GM18858 (cell line): ENCODE measurements at regions not wholly inside any gene's neighbourhood (a gene's known extent, or its start where the extent isn't known, plus 50 kb on each side); places are given as distances from the start of the nearest gene placed in this dataset.
"Not testable (repeated sequence)": the region's sequence is repeated elsewhere in the genome, so short reads cannot be mapped to it uniquely, and the experiment has no call there.

ENCODE experiments used
- ATAC-seq: cut with Tn5 transposase; IDR thresholded peaks from one replicate; pipeline ENCODE4 v1.9.1; 2021; ENCODE audit not compliant: unreplicated experiment

- ATAC-seq = no peak
Measured at GRCh38 chr5:103801681-103802080, 239.1 kb upstream of the NUDT12 start.

GRCh38 chr5:103800741-103801495, 238.3 kb upstream of the NUDT12 start:
- no peak for ATAC-seq

DNA sequence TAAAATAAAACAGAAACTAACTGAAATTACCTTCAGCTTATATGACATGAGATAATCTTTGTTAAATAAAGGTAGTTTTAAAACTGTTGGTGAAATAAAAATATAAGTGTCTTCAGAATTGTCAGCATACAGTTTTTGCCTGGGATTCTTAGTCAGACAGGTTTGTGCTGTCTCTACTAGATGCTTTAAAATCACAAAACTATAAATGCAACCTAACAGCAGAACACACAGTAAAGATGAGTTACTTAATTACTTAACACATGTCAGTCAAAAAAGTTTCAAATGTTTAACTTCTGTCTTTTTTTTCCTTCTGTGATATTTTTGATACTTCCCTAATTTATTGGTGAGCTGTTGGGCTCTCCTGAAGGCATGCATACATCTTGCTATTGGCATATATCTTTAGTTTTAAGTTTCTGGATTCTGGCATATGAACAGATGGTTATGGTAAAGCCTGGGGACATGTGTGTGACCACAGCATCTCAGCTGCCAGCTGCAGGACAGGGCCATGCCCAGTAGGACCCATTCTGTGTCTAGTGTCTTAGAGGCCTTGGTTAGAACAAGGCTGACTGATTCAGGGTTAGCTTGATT, 231.1 kb upstream of the NUDT12 start:
- no peak for ATAC-seq

DNA sequence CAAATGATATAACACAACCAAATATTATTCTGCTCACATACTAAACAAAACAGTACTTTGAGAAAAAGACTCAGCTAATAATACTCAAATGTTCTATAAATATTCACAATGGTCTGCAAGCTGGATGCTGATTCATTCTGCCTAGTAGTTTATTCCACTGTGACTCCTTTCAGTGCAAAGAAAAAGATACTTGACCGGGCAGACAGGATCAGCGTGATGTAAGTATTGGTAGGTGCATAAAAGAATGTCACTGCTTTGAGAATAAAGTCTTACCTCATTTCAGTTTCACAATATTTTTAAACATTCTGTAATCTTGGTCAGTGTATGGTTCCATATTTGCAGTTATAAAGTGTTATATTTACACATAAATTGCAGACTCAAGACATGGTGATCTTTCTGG, 223.0 kb upstream of the NUDT12 start:
- no peak for ATAC-seq

DNA sequence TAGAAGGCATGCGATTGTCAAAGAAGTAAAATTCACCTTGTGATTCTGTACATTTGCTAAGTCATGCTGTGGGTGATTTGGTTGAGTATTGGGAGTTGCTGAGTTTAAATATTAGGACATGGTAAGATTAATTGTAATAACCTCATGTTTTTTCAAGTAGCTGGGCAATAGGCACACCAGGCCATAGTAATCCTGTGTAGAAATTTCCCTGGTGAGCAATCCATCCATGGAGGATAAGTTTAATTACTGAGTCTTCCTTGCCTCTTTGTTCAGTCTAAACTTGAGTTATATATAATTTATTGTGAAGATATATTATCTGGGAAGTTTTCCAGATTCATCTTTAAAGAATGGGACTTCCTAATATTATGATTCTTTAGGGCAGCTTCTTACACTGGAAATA, 221.1 kb upstream of the NUDT12 start:
- ATAC-seq = no peak

GRCh38 chr5:103780794-103781193, 218.2 kb upstream of the NUDT12 start:
- no peak for ATAC-seq

- ATAC-seq = no peak
Measured at GRCh38 chr5:103774721-103775120, 212.1 kb upstream of the NUDT12 start.

- ATAC-seq = no peak
Measured at GRCh38 chr5:103772248-103772647, 209.7 kb upstream of the NUDT12 start.

DNA sequence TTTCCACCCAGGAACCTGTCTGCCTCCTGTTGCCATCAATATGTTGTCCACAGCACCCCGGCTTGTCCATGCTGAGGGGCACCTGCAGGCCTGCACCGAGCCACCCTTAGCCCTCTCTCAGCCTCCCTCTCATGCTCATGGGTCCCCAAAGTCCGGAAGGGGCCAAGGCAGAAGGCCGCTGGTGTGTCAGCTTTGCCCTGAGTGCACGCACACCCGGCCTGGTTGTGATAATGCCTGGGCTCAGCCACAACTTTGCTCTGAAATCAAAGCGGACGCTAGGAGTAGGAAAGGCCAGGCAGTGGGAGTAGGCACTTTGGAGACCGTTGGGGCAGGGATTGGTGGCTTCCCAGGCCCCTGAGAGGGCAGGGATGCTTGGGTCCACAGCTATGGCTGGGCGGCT, 201.8 kb upstream of the NUDT12 start:
- no peak for ATAC-seq

GRCh38 chr5:103758996-103759395, 196.4 kb upstream of the NUDT12 start:
- no peak for ATAC-seq

DNA sequence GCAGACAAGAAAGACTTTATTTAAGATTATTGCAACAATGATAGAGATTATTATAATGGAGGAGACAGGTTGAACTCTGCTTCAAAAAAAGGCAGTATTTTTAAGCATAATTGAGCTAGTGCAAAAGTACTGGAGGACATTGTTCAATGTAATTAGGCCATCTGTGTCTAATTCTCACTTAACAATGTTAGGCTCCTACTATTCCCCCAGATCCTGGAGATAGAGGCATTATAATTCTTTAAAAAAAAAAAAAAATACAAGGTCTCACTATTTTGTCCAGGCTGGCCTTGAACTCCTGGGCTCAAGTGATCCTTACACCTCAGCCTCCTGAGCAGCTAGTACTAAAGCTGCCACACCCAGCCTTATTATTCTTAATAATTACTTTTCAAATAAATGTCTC, 193.4 kb upstream of the NUDT12 start:
- no peak for ATAC-seq

DNA sequence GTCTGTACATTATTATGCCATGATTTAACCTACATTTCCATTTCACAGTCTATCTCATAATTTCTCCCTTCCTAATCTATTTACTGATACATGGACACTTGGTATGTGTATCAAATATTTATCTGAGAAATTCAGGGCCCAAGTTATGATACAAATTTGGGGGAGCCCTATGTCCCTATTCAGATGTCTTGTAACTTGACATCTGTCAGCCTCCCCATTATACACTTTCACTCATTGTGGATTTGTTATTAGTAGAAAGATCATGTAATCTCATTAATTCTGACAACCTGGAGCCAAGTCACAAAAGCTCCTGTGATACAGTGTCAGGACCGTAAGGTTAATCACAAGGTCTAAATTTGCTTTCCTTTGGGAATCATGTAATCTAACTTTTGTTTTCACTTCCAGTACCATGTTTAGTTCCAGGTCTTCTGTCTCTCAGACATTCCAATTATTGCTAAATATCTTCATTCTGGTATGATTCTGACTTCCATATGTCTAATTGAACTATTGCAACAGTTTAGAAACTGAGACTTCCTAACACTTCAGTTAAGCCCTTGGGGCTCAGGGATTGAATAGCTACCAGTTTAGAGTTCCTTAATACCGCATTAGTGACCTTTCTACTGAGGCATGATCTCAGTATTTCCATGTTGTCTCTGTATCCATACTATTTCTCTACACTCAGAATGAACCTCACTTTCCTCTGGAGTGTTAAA, 182.9 kb upstream of the NUDT12 start:
- no peak for ATAC-seq

- no peak for ATAC-seq
Measured at GRCh38 chr5:103744159-103744558, 181.6 kb upstream of the NUDT12 start.

DNA sequence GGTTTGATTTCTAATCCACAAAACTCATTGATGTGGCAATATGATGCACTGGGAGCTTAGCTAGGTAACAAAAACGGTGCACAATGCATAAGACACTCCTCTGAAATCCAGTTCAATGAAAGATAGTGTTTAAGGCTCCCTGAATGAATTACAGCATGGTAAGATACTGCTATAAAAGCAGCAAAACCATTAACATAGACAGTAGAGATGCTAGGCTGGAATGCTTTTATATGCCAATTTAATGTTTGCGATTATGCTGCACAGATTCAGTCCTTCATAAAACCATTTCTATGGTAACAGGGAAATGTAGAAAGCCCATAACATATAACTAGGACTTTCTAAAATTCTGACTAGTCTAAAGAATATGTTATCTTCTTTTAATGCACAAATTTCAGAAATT, 180.8 kb upstream of the NUDT12 start:
- no peak for ATAC-seq

- ATAC-seq = no peak
Measured at GRCh38 chr5:103741984-103742383, 179.4 kb upstream of the NUDT12 start.

DNA sequence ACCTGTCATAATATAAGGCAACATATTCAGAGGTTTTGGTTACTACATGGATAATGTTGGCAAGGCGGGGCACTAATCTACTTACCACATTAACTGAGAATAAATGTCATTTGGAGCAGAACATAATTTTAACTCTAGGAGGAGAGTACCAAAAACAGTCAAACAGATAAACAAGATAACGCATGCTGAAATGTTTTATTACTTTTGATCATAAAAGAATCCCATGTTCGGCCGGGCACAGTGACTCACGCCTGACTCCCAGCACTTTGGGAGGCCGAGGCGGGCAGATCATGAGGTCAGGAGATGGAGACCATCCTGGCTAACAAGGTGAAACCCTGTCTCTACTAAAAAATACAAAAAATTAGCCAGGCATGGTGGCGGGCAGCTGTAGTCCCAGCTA, 173.8 kb upstream of the NUDT12 start:
- ATAC-seq = not testable (repeated sequence)

DNA sequence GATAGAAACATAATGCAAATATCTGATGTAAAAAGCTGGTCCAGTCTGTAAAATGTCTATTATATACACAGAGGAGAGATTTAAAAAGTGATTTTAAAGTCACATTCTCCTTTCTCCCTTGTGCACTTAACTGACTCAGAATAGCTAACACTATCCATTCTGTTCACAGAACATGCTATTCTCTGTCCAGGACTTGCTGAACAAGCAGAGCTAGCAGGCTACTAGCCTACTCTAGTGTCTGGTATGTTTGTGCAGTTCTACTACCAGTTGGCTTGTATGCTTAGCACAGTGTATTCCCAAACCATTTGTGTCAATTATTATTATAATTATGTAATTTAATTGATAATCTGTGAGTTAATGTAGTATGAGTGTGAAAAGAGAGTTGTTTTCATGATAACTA, 161.7 kb upstream of the NUDT12 start:
- no peak for ATAC-seq

DNA sequence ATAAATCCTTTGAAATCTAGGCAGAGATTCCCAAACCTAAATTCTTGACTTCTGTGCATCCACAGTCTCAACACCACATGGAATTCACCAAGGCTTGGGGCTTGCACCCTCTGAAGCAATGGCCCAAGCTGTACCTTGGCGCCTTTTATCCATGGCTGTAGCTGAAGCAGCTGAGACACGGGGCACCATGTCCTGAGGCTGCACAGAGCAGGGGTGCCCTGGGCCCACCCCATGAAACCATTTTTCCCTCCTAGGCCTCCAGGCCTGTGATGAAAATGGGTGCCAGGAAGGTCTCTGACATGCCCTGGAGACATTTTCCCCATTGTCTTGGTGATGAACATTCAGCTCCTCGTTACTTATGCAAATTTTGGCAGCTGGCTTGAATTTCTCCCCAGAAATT, 158.6 kb upstream of the NUDT12 start:
- no peak for ATAC-seq

DNA sequence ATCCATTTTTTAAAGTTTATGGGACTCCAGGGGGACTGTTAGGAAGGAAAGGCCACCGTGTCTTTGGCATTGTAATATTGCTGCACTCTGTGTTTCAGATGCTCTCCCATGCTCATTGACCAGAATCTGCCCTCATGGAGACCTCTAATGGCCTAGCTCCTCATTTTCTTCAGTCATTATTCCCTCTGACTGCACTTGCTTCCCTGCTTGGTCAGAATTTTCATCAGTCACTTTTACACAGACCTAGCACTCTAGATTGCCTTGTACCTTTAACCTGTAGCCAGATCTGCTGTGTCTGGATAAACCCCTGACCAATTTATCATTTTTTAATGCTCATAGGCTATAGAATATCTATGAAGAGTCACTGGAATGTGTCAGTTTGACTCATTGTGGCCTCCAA, 155.5 kb upstream of the NUDT12 start:
- ATAC-seq = no peak

- no peak for ATAC-seq
Measured at GRCh38 chr5:103708601-103709000, 146.0 kb upstream of the NUDT12 start.

- ATAC-seq = no peak
Measured at GRCh38 chr5:103706939-103707682, 144.5 kb upstream of the NUDT12 start.

DNA sequence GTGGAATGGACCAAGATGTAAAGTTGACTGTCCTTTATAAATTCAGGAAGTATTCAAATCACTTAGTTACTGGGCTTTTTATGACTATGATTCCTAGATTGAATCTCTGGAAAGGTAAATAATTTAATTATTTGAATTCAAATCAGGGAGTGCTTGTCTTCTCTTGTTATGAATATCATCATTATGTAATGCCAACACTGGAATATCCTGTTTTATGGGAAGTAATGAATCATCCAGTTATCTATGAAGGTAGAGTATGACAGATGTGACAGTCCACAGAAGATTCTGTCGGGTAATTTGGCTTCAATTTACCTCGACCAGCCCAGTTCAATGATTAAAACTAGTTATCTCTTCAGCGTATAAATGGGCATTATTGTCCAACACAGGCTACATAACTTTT, 141.0 kb upstream of the NUDT12 start:
- no peak for ATAC-seq
